H1 (cell line): ENCODE measurements at regions not wholly inside any gene's neighbourhood (a gene's known extent, or its start where the extent isn't known, plus 50 kb on each side); places are given as distances from the start of the nearest gene placed in this dataset.

Experiments
- ASH2L ChIP-seq: fragments of 200-600, 300-600 bp; sonication (generic); IDR thresholded peaks from one replicate; pipeline ENCODE4 v1.7.1; 2017; ENCODE audit warnings: low read length
- RXRA ChIP-seq: IDR thresholded peaks from 2 replicates; pipeline ENCODE4 v1.6.1; 2011; ENCODE audit warnings: low read depth, mild to moderate bottlenecking, low read length, moderate library complexity; ENCODE audit not compliant: insufficient read depth
- SIRT6 ChIP-seq: IDR thresholded peaks from one replicate; pipeline ENCODE4 v1.7.1; 2012; ENCODE audit warnings: low read length, inconsistent platforms
- TCF12 ChIP-seq: IDR thresholded peaks from 2 replicates; pipeline ENCODE4 v1.6.1; 2011; ENCODE audit warnings: low read depth, mild to moderate bottlenecking, low read length

DNA sequence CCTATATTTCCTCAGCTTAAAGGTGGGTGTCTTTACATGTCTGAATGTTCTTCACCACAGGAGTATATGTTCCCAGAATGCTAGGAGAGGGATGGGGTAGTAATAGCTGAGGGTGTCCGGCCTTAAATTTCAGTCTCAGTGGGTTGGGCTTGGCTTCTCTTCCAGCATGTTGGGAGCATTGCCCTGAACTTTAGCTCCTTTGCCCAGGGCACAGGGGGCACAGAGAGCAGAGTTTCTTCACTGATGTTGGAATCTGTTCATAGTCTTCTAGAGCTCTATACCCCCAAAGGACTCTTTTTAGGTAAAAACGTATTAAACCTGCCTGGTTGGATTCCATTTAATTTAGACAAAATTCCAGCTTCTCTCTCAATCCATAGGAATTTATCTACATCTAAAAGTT, 154.4 kb upstream of the GCFC2 start (continued):
- TF ChIP-seq RXRA, result no peak
- no peak for TF ChIP-seq ASH2L
- TF ChIP-seq SIRT6, result no peak
- no peak for TF ChIP-seq TCF12
- TF ChIP-seq, all 59 proteins: peak for 0
